SKM-1 treated with dmso at 0.1 percent for 144 hours (cell line): ENCODE measurements at regions not wholly inside any gene's neighbourhood (a gene's known extent, or its start where the extent isn't known, plus 50 kb on each side); places are given as distances from the start of the nearest gene placed in this dataset.

Experiments
- DNase-seq: peaks from one replicate; lab custom pipeline; 2025; ENCODE audit not compliant: unreplicated experiment; lab: John Stamatoyannopoulos, UW

- no peak for DNase-seq
Observed at GRCh38 chr12:90170740-90171139, 462.1 kb upstream of the ATP2B1 start.

GRCh38 chr12:90167518-90168208 lies 459.0 kb upstream of the ATP2B1 start:
- DNase-seq = no peak

GRCh38 chr12:90166671-90167070 lies 458.0 kb upstream of the ATP2B1 start:
- no peak for DNase-seq

- no peak for DNase-seq
Observed at GRCh38 chr12:90166012-90166411, 457.4 kb upstream of the ATP2B1 start.

DNA sequence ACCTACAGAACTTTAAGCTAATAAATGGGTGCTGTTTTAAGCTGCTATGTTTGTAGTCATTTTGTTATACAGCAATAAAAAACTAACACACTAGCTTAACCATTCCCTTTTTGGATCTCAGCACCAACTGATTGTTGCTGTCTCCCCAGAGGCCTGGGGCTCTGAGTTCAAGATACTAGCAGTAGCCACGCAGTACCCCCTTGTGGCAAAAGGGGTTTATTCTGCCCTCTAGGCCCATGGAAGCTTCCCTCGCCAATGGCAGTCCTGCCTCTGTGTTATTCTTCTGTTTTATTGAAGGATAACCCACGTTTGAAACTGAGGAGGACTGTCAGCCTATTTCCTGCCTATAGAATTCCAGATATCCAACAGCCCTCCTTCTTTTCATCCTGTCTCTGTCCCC lies 455.3 kb upstream of the ATP2B1 start:
- DNase-seq = no peak

- DNase-seq = no peak
Observed at GRCh38 chr12:90153827-90154226, 445.2 kb upstream of the ATP2B1 start.

DNA sequence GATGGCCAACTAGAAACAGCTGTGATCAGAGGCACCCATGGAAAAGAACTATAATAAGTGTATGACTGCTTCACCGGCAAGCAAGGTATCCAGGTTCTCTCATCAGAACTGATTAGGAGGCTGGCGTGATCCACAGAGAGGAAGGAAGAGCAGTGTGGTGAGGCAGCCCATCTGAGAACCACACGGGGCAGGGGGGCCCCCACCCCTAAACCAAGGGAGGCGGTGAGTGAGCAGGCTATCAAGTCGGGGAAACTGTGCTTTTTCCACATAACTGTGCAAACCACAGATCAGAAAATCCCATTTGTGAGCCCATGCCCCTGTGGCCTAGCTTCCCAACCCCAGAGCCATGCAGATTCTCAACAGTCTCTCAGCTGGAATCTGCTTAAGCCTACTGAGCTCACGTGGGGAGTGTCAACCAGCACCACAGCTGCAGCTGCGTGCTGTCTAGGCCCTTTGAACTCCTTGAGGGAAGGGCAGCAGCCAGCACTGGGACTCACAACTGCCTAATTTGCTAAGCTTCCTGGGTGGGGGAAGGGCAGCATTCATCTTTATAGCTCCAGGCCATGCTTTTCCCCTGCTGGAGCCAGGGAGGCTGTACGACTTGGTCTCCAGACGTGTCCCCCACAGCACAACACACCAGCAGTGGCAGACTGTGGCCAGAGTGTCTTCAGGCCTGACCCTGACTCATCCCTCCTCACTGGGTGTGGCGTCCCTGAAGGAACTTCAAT lies 444.4 kb upstream of the ATP2B1 start:
- DNase-seq = no peak

GRCh38 chr12:90151491-90152015 lies 442.9 kb upstream of the ATP2B1 start:
- no peak for DNase-seq

GRCh38 chr12:90149453-90149852 lies 440.8 kb upstream of the ATP2B1 start:
- DNase-seq = no peak

GRCh38 chr12:90129366-90130030 lies 420.9 kb upstream of the ATP2B1 start:
- DNase-seq = no peak

GRCh38 chr12:90128526-90128925 lies 419.9 kb upstream of the ATP2B1 start:
- no peak for DNase-seq

GRCh38 chr12:90126125-90126524 lies 417.5 kb upstream of the ATP2B1 start:
- DNase-seq = no peak

GRCh38 chr12:90124914-90125313 lies 416.3 kb upstream of the ATP2B1 start:
- DNase-seq = no peak

DNA sequence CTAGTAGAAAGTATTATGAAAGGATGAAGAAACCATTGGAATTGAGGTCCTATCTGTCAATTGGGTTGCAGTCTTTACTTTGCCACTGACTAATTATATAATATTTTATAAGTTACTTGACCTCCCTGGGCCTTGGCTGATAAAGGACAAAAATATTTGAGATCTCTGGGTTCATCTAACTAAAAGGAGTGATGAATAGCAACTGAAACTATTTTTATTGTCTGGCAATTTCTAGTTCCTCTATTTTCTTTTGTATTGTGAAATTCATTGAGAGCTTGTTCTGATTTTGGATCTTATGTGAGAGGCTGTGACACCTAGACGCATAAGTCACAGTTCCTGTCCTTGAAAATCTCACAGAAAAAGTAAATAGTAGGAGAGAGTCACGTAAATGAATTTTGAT lies 415.7 kb upstream of the ATP2B1 start:
- DNase-seq = no peak

GRCh38 chr12:90122681-90123080 lies 414.0 kb upstream of the ATP2B1 start:
- no peak for DNase-seq

GRCh38 chr12:90120627-90121026 lies 412.0 kb upstream of the ATP2B1 start:
- DNase-seq = no peak

GRCh38 chr12:90112666-90113065 lies 404.0 kb upstream of the ATP2B1 start:
- no peak for DNase-seq

- no peak for DNase-seq
Observed at GRCh38 chr12:90111791-90112580, 403.3 kb upstream of the ATP2B1 start.

DNA sequence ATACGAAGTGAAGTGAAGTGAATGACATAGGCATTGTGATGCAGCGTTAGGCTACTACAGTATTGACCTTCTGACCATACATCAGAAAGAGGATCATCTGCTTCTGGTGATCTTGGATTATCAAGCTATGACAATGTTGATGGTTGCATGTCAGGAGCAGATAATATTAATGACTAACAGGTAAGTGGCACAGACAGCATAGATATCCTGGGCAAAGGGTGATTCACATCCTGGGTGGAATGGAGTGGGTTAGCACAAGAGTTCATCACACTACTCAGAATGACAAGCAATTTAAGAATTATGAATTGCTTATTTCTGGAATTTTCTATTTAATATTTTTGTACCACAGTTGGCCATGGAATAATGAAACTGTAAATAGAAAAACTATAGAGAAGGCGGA lies 397.9 kb upstream of the ATP2B1 start:
- DNase-seq = no peak

DNA sequence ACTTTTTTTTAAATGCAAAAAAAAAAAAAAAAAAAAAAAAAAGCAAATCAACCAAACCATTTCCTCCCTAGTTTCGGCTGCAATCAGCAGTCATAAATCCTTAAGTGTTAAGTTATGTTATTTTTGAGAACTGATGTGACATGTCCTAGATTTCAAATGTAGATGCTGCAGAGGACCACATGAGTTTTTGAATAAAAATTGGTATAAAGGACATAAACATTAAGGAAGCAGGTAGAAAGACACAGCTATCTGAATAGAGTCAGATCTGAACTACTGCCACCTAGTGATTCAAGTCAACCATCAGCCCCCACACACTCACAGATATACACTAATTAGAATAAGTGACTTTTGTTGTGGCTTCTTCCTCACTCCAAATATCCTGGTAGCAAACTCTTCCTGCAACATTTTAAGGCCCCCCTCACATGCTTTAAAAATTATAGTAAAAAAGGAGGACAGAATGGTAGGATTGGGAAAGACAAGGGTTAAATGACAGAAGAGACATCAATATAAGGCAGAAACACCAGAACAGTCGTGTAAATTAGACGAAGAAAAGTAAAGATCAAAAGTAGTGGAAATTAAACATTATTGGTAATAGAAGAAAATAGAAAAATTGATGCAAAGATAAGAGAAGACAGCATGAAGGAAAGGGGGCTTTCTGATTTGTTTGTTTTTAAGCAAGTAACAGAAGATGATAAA lies 394.5 kb upstream of the ATP2B1 start:
- DNase-seq = no peak

- DNase-seq = no peak
Observed at GRCh38 chr12:90100579-90100978, 391.9 kb upstream of the ATP2B1 start.
